ENCODE measurements at regions not wholly inside any gene's neighbourhood (a gene's known extent, or its start where the extent isn't known, plus 50 kb on each side); places are given as distances from the start of the nearest gene placed in this dataset.
"Not testable (repeated sequence)": the region's sequence is repeated elsewhere in the genome, so short reads cannot be mapped to it uniquely, and the experiment has no call there.

DNA sequence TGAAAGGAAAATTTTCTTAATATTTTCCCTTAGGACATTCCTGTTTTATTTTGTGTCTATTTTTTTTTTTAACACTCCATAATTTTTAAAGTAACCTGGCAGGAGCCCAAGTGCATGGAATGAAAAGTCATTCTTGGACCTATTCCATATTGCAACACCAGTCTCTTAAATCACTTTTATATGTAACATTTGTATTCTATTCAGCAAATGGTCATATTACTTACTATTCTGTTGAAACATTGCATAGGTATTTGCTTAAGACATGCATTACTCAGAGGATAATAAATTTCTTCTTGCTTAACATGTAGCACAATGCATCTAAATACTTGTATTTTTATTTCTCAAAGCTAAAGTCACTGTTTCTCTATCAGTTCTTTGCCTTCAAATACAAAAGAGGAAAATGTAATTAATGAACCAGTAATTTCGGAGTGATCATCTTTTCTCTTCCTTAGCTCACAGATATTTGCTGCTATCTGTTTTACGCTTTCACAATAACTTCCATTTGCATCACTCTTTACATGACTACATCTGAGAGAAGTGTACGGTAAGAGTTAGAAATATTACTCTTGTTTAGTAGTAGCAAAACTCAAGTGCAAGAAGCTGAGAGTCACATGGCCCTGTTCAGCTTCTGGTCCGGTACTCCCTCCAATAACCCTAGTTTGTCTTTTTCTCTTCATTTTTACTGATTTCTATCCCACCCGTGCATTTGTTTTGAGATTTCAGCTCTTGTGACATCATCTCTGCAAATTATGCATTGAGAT is 394.8 kb downstream of the USP25 start:
- FAIRE-seq: no peak

DNA sequence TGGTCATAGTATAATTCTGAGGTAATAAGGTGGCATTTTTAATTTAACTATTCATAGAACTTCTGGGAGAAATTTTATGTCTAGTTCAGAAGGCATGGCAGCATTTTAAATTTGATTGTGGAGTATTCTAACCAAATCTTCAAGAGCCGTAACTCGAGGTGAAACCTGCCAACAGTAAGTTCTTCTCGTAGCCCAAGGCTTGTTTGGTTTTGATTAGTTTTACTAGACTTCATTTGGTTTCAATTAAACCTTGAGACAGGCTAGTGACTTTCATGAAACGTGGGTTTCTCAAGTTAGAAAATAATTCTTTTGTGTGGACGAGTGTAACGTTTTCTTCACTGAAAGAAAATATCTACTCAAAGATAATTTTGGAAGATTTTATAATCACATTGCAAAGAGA is 395.5 kb downstream of the USP25 start:
- FAIRE-seq: no peak

DNA sequence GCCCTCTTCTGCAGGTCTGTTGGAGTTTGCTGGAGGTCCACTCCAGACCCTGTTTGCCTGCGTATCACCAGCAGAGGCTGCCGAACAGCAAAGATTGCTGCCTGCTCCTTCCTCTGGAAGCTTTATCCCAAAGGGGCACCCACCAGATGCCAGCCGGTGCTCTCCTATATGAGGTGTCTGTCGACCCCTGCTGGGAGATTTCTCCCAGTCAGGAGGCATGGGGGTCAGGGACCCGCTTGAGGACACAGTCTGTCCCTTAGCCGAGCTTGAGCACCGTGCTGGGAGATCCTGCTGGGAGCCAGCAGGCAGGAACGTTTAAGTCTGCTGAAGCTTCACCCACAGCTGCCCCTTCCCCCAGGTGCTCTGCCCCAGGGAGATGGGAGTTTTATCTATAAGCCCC is 402.7 kb downstream of the USP25 start:
- not testable (repeated sequence) for FAIRE-seq

DNA sequence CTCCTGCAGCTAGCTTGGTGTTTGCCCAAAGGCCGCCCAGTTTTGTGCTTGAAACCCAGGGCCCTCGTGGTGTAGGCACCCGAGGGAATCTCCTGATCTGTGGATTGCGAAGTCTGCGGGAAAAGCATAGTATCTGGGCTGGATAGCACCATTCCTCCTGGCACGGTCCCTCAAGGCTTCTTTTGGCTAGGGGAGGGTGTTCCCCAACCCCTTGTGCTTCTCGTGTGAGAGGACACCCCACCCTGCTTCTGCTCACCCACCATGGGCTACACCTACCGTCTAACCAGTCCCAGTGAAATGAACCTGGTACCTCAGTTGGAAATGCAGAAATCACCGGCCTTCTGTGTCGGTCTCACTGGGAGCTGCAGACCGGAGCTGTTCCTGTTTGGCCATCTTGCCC is 403.5 kb downstream of the USP25 start:
- no peak for FAIRE-seq

DNA sequence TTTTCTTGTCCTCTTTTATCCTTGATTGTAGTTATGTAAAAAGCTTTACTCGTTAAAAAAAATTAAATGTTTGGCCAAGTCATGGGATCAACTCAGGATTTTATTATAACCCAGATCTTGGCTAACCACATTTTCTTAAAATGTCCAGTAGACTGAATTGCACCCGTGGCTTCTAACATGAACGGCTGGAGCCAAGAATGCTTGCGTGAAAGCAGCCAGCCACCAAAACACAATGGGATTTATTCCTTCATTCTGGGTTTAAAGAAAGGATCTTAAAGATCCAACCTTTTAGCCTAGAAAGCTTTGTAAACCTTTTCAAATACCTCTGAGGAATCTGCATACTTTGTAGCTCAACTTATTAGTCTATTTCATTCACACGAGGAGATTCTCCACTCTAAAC is 404.4 kb downstream of the USP25 start:
- FAIRE-seq: no peak

DNA sequence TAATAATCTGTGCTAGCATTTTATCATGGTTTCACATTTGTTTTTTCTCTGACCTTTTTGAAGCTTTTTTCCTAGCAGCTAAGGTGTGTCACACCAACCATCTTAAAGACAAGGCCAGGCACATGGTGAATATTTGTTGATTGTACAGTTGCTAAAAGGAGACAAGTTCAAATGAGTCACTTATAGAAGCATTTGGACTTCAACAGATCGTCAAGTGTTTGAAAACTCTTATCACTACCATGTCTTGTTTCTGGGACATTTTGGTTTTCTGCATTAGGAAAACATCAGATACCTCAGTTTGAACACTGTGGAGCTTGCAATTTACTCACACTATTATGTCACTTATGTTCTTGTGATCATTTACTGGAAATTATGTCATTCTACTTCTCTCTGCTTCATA is 407.3 kb downstream of the USP25 start:
- FAIRE-seq: no peak

DNA sequence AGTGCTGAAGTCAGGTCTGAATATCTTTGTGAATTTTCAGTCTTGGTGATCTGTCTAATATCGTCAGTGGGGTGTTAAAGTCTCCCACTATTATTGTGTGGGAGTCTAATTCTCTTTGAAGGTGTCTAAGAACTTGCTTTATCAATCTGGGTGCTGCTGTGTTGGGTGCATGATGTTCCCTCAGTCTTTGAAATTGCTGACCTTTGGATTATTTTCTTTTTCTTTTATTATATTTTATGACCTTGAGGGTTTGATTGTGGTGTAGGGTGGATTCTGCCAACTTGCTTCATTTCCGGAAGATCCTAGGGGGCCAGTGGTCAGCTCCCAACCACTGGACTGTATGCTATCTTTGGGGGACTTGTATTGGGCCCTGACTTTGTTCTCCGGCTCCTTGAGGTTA is 415.3 kb downstream of the USP25 start:
- no peak for FAIRE-seq

DNA sequence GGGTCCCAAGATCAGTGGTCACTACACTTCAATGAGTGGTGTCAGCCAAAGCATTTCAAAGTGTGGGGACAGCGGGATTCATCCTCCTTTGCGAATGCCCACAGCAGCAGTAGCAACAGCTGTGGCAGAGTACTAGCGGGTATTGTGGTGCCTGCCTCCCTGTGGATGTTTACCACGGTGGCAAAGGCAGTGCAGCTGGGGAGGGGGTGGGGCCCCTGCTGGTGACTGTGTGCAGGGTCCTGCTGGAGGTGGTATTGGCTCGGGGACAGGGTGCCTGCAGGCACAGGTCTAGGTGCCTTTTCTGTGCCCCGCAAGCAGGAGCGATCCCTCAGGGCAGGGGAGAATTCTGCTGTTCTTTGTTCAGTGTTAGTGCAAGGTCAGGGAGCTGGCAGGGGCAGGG is 415.7 kb downstream of the USP25 start:
- FAIRE-seq: no peak

DNA sequence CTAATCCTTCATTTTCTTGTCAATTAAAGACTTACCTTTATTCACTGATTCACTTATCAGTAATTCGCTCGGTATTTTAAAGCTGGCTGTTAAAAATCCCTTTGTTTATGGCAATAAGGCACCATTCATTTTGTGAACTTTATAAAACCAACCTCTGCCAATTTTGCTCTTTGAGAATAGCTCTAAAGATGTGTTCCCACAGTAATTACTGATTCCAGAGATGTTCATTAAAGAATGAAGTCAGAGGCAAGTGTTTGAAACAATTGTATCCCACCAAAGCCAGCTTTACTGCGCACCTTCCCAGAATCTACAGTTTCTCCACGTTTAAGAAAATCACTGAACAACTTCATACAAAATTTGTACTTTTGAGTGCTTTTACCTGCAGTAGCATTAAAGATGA is 424.5 kb downstream of the USP25 start:
- FAIRE-seq: no peak

DNA sequence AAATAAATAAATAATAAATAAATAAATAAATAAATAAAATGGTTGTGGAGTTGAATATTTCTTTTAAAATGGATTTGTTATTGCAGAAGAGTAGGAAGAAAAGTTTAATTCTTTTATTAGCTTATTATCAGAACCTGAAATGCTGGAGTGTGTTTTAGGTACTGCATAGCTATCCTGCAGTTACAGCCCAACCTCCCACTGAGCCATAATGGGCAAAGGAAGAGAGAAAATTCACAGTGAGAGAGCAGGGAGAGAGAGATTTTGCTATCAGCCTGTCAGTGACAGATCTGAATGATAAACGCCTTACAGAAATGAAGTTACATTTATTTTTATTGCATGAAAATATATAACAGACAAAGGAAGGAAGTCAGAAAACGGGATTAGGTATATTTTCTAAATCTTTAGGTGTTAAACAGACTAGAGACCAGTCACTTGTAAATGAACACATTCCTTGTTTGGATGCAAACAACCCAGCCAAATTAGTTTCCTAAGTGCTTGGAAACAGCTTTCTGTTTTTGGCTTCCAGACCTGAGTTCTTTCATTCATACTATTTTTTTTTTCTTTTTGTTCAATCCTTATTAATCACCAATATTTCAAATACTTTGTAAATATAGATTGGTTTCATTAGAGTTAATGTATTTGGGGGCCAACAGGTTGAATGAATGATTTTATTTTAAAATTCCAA is 425.3 kb downstream of the USP25 start:
- FAIRE-seq: no peak

DNA sequence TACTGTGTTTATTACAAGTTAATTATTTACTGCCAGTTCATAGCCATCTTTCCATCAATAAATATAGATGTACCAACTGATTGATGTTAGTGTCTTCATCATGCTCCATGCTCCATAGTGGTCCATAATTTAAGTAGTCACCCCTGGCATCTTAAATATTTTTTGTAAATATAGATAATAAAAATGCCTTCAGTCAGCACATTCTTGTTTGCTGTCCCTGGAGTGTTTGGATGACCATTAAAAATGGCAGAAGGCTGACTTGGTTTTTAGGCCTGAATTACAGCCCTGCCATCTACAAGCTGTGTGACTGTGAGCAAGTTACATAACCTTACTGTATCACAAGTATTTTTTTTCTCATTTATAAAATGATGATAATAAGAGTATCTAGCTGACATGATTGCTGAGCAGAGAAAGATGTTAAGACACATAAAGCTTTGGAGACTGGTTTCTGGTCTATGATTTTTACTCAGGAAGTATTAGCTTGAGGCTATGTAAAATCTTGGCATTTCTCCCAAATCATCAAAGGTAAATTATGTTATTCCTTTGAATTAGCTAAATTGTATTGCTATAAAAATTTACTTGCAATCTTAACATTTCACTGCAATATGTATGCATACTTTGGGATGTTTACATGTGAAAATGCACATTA is 427.2 kb downstream of the USP25 start:
- FAIRE-seq: no peak

DNA sequence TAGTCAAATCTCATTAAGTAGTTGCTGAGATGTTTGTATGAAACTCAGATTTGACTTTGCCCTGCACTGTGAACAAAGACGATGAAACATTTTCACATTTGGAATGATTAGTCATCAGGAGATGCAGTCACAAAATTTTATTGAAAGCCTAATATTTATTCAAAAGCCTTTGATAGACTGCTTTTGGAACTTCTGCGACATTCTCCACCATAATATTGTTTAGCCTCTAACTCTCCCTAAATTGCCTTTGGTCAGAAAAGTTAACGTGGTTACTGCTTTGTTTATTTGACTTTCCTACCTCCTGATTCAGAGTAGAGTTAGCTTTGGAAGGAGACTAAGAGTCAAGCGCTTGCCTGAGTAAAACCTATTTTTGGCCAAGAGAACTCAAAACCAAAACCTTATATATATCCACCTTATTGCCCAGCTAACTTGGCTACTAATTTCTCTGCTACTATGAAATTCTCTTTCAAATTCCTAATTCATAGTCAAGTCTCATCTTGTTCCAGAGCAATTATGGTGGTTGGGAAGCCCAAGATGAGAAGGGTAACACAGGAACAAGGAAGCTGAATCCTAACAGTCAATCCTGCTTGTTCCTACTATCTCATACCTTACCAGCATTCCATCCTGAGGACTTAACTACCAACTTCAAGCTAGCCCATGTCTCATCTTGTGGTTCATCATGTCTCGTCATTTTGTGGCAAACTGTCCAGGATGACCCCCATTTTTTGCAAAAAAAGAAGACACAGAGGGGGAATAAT is 429.6 kb downstream of the USP25 start:
- FAIRE-seq: no peak

DNA sequence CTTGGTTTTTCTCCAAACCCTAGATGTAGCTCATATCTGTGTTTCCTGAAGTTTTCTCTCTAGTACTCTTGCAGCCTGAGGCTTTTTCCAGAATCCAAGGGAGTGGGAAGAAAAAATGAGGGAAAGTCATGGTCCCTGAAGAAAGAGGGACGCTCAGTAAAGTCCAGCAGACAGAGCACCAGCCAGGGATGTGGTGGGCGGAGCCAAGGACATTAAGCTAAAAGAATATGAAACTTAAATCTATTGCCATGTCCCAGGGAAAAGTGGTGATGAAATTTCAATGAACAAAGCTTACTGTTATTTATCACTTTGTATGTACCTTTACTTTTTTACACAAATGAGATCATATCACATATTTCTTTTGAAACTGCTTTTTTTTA is 430.2 kb downstream of the USP25 start:
- FAIRE-seq: no peak

DNA sequence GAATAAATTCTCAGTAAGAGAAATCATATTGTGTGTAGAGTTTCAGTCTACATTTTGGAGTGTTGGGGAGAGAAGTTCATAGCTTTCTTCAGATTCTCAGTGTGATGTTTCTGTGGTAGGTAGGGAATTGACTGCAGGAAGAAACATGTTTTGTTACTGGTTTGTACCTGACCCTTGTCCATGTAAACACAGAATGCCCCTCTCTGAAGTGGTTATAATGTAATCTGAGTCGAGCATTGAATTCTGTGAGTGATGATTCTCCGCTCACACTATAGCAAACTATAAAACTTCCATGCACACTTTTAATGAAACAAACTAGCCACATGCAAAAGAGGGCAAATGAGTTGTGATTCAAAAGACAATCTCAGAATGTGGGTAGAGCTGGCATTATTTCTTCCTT is 433.2 kb downstream of the USP25 start:
- no peak for FAIRE-seq

DNA sequence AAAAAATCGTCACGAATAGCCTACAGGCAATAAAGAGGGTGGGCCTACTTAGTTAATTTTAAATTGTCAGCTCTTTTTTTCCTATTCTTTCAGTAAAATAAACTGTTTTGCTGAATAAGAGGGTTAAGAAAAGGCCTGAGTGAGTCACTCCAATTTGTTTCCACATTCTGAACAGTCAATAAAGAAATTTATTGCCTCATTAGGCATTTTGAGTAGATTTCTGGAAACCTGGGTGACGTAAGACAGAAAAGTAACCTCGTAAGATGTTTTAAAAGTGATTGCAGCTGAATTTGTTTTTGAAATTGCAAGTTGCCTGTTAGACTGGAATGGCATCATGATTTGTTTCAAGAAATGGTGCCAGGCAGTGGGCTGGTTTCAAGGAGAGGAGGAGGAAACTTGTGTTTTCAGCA is 439.3 kb downstream of the USP25 start:
- FAIRE-seq: no peak

DNA sequence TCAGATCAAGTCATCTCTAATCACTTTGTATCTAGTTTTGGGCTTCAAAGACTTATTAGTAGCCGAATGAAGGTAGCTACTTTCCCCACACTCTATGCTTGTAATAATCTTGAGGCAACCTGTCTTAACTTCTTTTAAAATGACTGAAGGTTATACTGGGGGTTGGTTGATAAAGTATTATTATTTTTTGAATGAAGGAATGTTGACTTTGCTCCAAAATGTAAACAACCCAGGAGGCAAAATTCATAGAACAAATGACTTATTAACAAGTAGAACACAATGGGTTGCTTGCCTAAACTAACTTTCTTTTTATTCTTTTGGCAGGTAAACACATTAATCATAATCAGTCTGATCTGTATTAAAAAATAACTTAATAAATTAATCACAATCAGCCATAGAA is 440.0 kb downstream of the USP25 start:
- no peak for FAIRE-seq

DNA sequence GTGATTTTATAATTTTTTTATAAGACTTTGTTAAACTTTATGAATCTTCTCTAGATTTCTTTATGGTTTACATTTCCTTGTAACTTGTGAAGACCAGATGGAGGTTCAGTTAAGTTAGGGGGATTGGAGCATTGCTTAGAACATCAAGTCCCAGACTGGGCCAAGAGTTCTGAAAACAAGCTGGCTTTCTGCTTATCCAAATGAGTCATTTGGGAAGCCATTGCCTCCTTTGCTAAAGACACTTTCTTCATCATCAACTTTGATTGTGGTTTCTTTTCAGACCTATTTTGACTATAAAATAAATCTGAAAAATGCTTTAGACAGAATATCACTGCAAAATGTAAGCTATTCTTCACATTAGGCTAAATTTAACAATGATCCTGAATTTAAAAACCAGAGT is 446.8 kb downstream of the USP25 start:
- FAIRE-seq: no peak

DNA sequence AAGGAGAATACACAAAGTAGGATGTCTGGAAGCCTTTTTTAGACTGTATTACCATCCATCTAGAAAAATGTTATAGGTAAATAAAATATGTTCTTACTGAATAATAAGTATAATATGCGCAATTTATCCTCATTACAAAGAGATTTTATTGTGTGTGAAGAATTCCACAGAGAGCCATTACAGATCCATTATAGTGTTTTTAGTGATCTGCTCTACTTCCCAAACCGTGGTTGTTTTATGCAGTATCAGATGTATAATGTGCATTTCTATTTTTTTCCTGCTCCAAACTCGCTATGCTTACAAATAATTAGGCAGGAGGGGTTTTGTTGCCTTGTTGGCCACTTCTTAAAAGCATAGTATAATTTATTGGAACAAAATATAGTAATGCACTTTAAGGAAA is 447.8 kb downstream of the USP25 start:
- no peak for FAIRE-seq

DNA sequence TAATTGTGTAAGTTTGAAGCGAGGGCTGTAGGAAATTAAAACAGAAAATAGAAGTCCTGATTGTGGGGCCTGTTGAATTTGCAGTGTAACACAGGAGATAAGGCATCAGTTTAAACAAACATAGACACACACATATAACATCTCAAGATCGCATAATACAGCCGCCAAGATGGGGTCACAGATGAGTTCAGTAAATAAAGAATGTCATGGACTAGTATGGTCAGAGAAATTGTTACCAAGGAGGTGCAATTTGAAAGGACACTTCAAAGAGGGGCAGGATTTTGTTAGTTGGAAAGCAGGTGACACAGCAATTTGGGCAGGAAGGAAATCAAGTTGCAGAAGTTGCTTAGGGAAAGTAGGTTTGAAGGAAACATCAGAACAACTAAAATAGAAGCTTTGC is 450.0 kb downstream of the USP25 start:
- FAIRE-seq: no peak

DNA sequence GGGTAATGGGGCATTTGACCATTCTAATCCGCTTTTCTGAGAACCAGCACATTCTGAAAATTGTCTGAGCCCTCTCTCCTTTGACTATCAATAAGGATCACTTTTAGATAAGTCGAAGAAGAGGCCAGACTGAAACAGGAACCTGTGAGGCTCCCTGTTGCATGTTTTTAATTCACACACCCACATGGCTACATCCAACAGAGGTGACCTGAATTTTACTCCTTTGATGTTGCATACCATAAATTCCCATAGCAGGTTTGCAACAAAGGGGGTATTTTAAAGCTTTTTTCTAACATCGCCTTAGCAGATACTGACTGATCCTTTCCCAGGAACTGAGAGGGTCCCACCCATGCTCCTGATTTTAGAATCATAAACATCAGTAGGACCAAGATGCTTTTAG is 450.8 kb downstream of the USP25 start:
- no peak for FAIRE-seq

DNA sequence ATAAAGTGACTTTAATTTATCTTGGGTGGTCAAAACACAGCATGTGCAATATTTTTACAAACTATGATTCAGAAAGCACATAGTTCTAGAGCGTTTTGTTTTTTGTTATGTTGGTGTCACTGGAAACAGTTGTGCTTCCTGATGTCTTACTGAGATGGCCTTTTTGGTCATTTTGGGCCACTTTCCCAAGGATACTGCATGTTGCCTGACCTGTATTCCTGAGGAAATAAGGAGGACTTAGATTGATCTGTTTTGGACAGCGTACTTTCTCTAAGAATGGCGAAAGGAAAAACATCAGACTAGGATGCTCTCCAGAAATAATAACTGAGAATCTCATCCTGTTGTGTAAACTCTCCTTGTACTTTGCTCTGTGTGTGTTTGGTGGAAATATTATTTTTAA is 451.2 kb downstream of the USP25 start:
- FAIRE-seq: no peak

DNA sequence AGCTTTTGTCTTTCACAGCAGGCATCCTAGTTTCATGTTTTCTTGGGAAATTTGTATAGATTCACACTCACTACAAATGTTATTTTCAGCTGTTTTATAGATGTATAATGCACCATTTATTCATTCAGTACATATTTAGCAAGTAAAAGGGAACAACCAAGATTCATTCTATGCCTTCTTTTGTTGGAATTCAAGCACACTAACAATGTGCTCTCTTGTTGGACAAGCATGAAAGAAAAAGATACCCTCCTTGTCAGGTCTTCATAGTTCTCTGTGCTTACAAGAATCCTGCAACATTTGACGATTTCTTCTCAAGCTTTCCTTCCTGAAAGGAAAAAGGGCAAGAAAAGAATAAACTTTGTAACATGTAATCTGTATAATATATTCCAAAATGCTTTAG is 456.0 kb downstream of the USP25 start:
- FAIRE-seq: no peak

DNA sequence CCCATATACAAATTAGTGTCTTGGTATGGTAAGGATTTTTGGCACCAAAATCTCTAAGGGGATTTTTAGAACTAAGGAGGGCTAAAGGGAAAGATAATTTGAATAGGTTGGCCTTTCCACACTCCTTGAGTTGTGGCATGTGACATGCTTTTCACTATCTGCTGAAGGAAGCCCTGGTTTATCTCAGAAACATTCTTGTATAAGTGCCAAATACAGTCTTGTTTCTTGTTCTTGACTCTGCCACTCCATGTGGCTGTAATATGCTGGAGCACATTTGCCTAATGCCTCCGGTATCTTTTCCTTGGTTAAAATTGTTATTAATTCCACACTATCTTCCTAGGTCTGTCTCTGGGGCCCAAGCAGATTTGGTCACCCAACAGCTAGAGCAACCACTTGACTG is 457.0 kb downstream of the USP25 start:
- no peak for FAIRE-seq

Measured in colon (tissue), 2 donors.